GM21825 (cell line): ENCODE measurements at regions not wholly inside any gene's neighbourhood (a gene's known extent, or its start where the extent isn't known, plus 50 kb on each side); places are given as distances from the start of the nearest gene placed in this dataset.

Source experiments
- ATAC-seq: cut with Tn5 transposase; IDR thresholded peaks from one replicate; pipeline ENCODE4 v1.9.1; 2021; ENCODE audit warnings: mild to moderate bottlenecking, moderate library complexity; ENCODE audit not compliant: unreplicated experiment

DNA sequence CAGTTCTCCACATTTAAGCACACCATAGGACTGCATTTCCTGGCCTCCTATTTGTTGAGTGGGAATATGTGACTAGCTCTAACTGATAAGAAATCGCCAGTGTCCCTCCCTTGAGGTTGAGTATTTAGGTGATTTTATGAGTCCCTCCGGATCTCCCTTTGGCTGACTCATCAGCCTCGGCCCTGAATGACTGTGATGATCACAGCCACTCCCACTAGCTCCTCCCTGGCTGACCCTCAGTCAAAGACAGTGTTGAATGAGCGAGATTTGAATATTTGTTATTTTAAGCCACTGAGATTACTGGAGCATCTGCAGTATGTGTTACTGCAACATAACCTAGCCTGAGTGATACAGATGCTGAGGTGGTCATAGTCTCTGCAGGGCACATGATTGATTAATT is 515.3 kb downstream of the EPHB1 start:
- ATAC-seq, result no peak

- no peak for ATAC-seq
Measured at GRCh38 chr3:135311699-135312098, 516.6 kb downstream of the EPHB1 start.

- no peak for ATAC-seq
Measured at GRCh38 chr3:135314237-135314636, 519.2 kb downstream of the EPHB1 start.

- no peak for ATAC-seq
Measured at GRCh38 chr3:135324301-135324700, 529.2 kb downstream of the EPHB1 start.

DNA sequence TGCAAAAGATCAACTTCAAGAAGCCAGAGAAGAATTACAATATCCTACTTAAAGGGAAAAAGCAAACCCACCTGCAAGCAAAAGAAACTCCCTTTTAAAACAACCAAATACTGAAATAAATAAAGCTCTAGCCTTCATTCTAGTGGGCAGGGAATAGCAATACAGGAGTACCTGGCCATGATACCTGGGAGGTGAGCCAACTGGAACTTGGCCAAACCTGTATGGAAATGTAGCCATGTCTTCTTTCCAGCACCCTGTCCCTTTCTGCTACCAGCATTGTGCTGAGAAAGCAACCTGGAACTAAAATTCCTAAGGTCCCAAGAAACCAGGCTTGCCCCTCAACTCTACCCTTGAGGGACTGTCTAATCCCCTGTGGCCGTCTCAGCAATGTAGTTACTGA is 530.0 kb downstream of the EPHB1 start:
- ATAC-seq, result no peak

DNA sequence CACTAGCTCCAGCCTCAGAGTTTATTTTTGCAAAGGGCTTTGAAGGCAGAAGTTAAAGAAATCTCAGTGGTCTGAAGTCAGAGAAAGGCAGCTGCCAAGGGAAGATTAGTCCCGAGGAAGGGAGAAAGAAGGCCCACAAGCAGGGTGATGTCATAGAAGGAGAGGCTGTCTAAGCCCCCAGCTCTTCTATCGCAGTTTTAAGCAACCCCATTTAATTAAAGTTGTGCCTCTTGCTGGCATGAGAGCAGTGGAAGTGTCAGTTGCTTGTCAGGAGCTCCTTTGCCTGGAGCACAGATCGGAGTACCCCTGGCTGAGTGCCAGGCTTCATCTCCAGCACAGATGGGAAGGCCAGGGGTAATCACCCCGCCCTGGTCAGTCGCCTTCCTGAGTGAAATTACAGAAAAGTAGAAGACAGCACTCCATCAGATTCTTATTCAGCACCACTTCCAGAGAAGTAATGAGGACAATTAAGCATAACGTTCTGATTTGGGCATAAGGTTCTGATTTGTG is 530.7 kb downstream of the EPHB1 start:
- ATAC-seq, result no peak

GRCh38 chr3:135326851-135327250 is 531.8 kb downstream of the EPHB1 start:
- no peak for ATAC-seq

DNA sequence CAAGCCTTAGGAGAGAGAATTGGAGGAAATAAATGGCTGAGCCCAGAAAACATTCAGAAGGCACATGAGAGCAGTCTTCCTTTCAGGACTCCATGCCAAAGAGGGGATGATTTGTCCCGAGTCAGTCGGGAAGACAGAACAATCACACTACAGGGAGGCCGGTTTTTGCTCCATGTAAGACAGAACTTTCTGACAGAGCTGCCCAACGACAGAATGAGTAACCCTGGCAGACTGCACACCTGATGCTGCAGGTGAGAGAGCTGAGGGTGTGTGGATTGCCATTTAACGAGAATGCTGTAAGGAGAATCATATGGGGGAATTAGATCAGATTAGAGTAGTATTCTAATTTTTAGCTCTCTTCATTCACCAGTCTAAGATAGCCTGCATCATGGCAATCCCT is 533.0 kb downstream of the EPHB1 start:
- ATAC-seq, result no peak

DNA sequence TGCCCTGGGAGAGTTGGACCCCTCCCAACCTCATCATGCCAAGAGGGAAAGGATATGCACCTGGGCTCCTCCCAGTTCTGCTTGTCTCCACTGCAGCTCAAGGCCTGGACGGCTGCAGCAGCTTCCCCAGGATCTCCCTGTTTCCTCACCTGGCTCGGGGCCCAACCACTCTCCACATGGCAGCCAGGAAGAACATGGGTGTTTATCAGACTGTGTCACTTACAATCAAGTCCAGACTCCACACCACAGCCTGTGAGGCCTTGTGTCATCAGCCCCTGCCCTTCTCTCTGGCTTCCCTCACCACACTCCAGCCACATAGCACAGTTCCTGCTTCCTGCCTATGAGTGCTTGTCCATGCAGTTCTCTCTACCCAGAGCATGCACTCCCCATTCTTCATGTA is 534.4 kb downstream of the EPHB1 start:
- no peak for ATAC-seq

- no peak for ATAC-seq
Measured at GRCh38 chr3:135337192-135337591, 542.1 kb downstream of the EPHB1 start.

DNA sequence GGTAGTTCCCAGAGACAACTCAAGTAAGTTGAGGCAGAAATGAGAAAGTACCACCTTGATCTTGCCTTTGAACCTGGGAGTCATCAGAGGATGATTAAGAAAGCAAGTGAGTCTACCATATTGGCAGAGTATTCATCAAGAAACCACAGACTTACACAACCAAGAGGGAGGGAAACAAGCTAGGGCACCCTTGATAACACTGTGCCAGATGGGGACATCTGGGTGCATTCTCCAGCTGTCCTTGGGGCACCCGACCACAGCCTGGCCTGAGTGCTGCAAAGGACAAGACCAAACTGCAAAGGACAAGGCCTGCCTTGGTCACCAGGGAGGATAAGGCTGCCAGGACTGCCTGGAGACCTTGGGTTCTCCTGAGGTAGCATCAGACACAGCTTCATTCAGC is 553.6 kb downstream of the EPHB1 start:
- ATAC-seq, result no peak

- ATAC-seq, result no peak
Measured at GRCh38 chr3:135349254-135349948, 554.3 kb downstream of the EPHB1 start.

DNA sequence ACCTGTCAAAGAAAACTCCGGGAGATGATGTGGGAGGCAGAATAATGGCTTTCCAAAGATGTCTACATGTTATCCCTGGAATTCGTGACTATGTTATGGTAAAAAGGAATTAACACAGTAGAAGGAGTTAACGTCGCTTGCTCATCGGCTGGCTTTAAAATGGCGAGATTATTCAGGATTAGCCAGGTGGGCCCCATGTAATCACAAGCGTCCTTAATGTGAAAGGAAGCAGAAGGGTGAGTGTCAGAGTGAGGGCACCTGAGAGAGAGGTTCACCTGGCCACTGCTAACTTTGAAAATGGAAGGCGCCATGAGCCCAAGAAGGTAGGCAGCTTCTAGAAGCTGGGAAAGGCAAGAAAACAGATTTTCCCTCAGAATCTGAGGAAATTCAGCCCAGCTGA is 557.2 kb downstream of the EPHB1 start:
- no peak for ATAC-seq

DNA sequence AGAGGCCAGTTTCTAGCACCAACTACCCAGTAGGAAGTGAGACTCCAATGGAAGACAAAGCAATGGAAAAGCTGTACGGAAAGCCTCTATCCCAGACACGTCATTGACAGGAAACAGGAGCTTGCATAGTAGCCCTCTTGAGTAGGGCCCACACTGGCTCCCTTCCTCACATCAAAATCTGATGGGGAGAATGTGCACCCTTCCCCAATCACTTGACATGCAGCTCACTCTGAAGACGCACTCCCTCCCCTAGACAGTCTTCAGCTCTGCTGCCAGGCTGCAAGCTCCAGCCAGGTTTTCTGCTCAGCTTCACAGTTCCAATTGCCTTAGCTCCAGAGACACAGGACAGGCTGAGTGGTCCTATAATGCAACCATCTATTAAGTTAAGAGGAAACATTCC is 567.8 kb downstream of the EPHB1 start:
- ATAC-seq, result no peak

DNA sequence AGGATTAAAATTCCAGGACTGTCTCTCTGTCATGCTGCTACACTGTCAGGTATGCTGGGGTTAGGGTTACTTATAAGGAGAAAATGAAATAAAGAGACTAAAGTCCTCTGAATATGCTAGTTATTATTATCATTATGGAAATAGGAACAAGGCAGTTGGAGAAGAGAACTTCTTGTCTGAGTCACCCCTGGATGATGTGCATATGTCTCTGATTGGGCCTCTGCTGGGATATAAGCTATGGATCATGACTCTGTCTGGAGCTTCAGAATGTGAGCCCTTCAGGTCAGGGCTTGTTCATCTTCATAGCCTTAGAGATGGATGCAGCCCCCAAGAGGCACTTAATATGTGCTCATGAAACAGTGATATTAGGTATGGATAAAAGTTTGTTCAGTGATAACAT is 569.6 kb downstream of the EPHB1 start:
- no peak for ATAC-seq

DNA sequence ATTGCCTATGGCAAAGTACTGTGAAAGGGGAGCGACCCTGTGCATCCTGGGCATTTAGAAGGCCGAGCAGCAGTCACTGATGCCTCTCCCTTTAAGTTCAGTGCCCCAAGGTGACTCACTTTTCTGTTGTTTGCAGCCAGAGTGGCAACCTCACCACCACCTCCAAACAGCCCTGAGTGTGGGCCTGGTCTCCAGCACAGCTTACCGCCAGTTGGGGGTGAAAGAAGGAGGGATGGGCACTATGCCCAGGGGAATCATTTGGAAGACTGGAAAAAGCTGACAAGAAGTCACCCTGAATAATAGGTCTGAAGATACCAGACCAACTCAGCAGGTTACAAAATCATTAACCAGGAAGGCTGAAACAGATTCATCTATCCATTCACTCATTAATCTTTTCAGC is 571.8 kb downstream of the EPHB1 start:
- ATAC-seq, result no peak

DNA sequence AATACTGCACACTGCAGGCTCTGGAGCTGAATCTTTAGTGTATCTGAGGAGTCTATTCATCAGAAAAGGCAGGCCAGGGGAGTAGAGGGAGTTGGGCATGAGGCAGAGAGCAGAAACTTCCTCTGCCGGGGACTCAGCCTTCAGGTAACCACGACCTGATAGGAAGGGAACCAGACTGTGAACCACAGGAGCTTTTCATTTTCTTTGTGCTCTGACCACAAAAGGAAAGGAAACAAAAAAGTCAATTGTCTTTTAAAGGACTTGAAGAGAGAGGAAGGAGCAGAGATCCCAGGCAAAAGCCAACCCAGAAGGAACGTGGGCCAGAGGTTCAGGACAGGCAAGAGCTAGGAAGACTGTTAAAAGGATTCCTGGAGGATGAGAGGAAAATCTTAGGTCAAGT is 573.3 kb downstream of the EPHB1 start:
- ATAC-seq, result no peak

DNA sequence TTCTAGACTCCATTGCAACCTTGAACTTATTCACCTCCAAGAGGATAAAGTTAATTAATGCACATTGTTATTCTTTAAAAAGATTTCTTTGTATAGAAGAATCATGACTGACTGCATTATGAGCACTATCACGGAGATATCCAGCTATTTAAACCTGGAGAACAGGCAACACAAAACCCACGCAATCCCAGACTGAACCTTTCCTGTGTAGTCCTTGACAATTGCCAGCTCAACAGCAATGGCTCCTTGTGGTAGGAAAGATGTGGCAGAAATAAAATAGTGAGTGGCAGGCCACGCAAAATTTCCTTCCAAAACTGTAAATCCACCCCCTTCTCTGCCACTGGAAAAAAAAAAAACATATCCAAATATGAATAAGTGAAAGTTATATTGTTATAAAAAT is 573.7 kb downstream of the EPHB1 start:
- no peak for ATAC-seq

GRCh38 chr3:135374571-135374970 is 579.5 kb downstream of the EPHB1 start:
- ATAC-seq, result no peak

- no peak for ATAC-seq
Measured at GRCh38 chr3:135382188-135382587, 583.3 kb upstream of the PPP2R3A start.

GRCh38 chr3:135382621-135383020 is 582.9 kb upstream of the PPP2R3A start:
- ATAC-seq, result no peak

GRCh38 chr3:135383301-135383700 is 582.2 kb upstream of the PPP2R3A start:
- no peak for ATAC-seq

DNA sequence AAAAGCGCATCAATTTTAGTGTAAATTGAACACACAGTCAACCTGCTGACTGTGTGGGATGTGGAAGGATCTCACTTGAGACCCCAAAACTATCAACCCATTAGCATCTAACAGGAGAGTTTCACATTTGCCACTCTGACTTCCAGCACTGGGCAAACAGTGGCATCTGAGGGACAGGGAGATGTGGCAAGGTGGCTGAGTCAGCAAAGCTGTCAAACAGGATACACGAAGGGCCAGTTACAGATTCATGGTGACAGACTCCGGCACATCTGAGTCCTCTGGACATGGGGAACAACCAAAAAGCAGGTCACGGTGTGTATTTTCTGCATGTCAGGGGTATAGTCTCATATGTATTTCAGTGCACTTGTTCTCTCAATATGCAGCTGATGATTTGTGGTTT is 573.4 kb upstream of the PPP2R3A start:
- no peak for ATAC-seq
